Keratinocyte (primary cell): ENCODE measurements at regions not wholly inside any gene's neighbourhood (a gene's known extent, or its start where the extent isn't known, plus 50 kb on each side); places are given as distances from the start of the nearest gene placed in this dataset.

ENCODE experiments used
- DNase-seq: peaks from one replicate; pipeline ENCODE4 v3.0.0-alpha.2; 2011; ENCODE audit warnings: low read depth, missing footprints, low spot score
- FAIRE-seq: peaks from 2 replicates; lab custom pipeline; 2011; peaks lifted over from hg19 to GRCh38; lab: Jason Lieb, UNC
- H2AFZ ChIP-seq: 2 replicates; pipeline ENCODE4 v1.6.0; 2012; ENCODE audit warnings: low read length, control low read depth, inconsistent platforms; ENCODE audit not compliant: control insufficient read depth
- H3K27ac ChIP-seq: 2 replicates; pipeline ENCODE4 v1.5.1; 2011; ENCODE audit warnings: low read length; ENCODE audit not compliant: control insufficient read depth, insufficient read depth
- H3K27me3 ChIP-seq: 3 replicates; pipeline ENCODE4 v1.6.0; 2011; ENCODE audit warnings: low read length; ENCODE audit not compliant: control insufficient read depth, insufficient read depth; ENCODE audit errors: extremely low read depth
- H3K36me3 ChIP-seq, 2 experiments: 2 replicates in 1 of 2; 3 replicates in 1 of 2; pipeline ENCODE4 v1.5.1; 2011; ENCODE audit warnings: low read length in 2 of 2, mild to moderate bottlenecking in 1 of 2; ENCODE audit not compliant: control insufficient read depth in 2 of 2, insufficient read depth in 2 of 2; ENCODE audit errors: extremely low read depth in 1 of 2
- H3K4me1 ChIP-seq: 3 replicates; pipeline ENCODE4 v1.5.1; 2011; ENCODE audit warnings: low read length; ENCODE audit not compliant: control insufficient read depth, insufficient read depth; ENCODE audit errors: extremely low read depth
- H3K4me2 ChIP-seq: 3 replicates; pipeline ENCODE4 v1.6.0; 2011; ENCODE audit warnings: low read depth, low read length; ENCODE audit not compliant: control insufficient read depth, insufficient read depth; ENCODE audit errors: extremely low read depth
- H3K4me3 ChIP-seq, 3 experiments: fragments of 200-600 bp in 1 of 3; sonication (generic) in 1 of 3; 2 replicates in 2 of 3; 3 replicates in 1 of 3; pipeline ENCODE4 v1.5.1; 2011 to 2016; ENCODE audit warnings: low read length in 3 of 3, mild to moderate bottlenecking in 3 of 3, control low read depth in 2 of 3, inconsistent platforms in 1 of 3, low read depth in 1 of 3, mixed read lengths in 1 of 3, mixed run types in 1 of 3, moderate library complexity in 1 of 3; ENCODE audit not compliant: control insufficient read depth in 2 of 3, insufficient read depth in 2 of 3; ENCODE audit errors: extremely low read depth in 1 of 3
- H3K79me2 ChIP-seq: 2 replicates; pipeline ENCODE4 v1.6.0; 2012; ENCODE audit warnings: low read length; ENCODE audit not compliant: control insufficient read depth, insufficient read depth
- H3K9ac ChIP-seq: 3 replicates; pipeline ENCODE4 v1.6.0; 2011; ENCODE audit warnings: low read length; ENCODE audit not compliant: control insufficient read depth, insufficient read depth; ENCODE audit errors: extremely low read depth
- H3K9me1 ChIP-seq: 3 replicates; pipeline ENCODE4 v1.6.0; 2011; ENCODE audit warnings: low read length; ENCODE audit not compliant: control insufficient read depth, insufficient read depth; ENCODE audit errors: extremely low read depth
- H3K9me3 ChIP-seq: 2 replicates; pipeline ENCODE4 v1.5.1; 2012; ENCODE audit warnings: low read depth, low read length; ENCODE audit not compliant: control insufficient read depth
- H4K20me1 ChIP-seq: 3 replicates; pipeline ENCODE4 v1.6.0; 2011; ENCODE audit warnings: low read length; ENCODE audit not compliant: control insufficient read depth, insufficient read depth; ENCODE audit errors: extremely low read depth
- EZH2 ChIP-seq: IDR thresholded peaks from one replicate; pipeline ENCODE4 v1.6.1; 2012; ENCODE audit warnings: inconsistent platforms, mild to moderate bottlenecking, low read length, moderate library complexity
- dilution Hi-C: fragments of 300-500 bp; cut with MboI; formaldehyde crosslinking; loops from one replicate; pipeline ENCODE4 v1.7.0; 2020; ENCODE audit warnings: low sequenced_read_pairs; ENCODE audit not compliant: extremely low pct_ligation_motif_present
- TF ChIP-seq, protein P1 (sequence below), 3 experiments: IDR thresholded peaks in 1 of 3; conservative IDR thresholded peaks in 1 of 3; optimal IDR thresholded peaks in 1 of 3; 2 replicates in 2 of 3; 3 replicates in 1 of 3; pipeline versions ENCODE3 to v1.5.1; 2011; ENCODE audit warnings: low read length in 3 of 3, mild to moderate bottlenecking in 3 of 3, moderate library complexity in 2 of 3, control low read depth in 1 of 3, inconsistent platforms in 1 of 3; ENCODE audit not compliant: insufficient read depth in 2 of 3; ENCODE audit errors: extremely low read depth in 1 of 3

DNA sequence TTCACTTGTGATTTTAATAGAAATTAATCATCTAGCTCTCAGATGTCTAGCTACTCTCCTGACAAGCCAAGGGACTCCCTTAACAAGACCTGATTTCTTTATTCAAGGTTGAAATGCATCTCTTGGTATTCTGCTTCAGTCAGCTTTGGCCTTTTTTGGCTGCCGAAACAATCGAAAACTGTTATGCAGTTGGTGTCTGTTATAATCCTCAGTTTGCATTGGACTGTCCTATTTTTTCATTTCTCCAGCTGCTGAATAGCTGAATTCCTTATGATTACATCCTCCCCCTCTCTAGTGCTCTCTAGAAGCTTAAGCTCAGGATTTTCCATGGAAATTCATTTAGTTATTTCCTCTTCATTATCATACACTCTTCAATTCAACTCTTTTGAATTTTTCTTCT, 177.2 kb downstream of the TRIML1 start:
- Histone ChIP-seq H3K27me3 (no peaks in the 10 kb centered on the region), H3K4me2 (no peak overlapping the region), H3K4me1 (no peaks in the 10 kb centered on the region), H3K9ac (no peak overlapping the region), H3K9me1 (no peaks in the 10 kb centered on the region), H3K9me3 (no peaks in the 10 kb centered on the region), H3K36me3 (no peaks in the 10 kb centered on the region), H4K20me1 (no peaks in the 10 kb centered on the region), H3K4me3 (no peak overlapping the region), H3K27ac (no peak overlapping the region), H2AFZ (no peak overlapping the region), H3K79me2 (no peaks in the 10 kb centered on the region)
- DNase-seq (no peak), FAIRE-seq (no peak)
- TF ChIP-seq EZH2, result no peak
- TF ChIP-seq, protein P1, sequence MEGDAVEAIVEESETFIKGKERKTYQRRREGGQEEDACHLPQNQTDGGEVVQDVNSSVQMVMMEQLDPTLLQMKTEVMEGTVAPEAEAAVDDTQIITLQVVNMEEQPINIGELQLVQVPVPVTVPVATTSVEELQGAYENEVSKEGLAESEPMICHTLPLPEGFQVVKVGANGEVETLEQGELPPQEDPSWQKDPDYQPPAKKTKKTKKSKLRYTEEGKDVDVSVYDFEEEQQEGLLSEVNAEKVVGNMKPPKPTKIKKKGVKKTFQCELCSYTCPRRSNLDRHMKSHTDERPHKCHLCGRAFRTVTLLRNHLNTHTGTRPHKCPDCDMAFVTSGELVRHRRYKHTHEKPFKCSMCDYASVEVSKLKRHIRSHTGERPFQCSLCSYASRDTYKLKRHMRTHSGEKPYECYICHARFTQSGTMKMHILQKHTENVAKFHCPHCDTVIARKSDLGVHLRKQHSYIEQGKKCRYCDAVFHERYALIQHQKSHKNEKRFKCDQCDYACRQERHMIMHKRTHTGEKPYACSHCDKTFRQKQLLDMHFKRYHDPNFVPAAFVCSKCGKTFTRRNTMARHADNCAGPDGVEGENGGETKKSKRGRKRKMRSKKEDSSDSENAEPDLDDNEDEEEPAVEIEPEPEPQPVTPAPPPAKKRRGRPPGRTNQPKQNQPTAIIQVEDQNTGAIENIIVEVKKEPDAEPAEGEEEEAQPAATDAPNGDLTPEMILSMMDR (optimal IDR thresholded peaks at IDR 0.05 in 1 of 3, IDR thresholded peaks at IDR 0.05 in 1 of 3, conservative IDR thresholded peaks at IDR 0.05 in 1 of 3; ENCODE audit: extremely low read depth in 1 of 3, insufficient read depth in 2 of 3, low read length in 3 of 3), result no peak
- dilution Hi-C loops, result no loop called here

DNA sequence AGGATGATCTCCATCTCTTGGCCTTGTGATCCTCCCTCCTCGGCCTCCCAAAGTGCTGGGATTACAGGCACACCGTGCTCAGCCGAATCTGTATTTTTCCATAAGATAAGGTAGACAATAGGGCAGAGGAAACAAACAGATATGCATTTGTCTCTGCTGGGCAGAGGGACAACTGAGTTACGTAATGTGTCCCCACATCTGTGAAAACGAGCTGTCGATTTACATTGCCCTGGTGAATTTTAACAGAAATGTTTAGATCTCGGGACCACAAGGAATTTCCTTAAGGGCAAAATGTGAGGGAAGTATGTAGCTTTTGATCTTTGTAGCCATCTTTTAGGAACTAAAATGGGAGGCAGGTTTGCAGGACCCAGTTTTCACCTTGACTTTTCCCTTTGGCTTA, 189.7 kb downstream of the TRIML1 start:
- dilution Hi-C loops, result no loop called here
- H3K4me3 ChIP-seq, result no peak overlapping the region
- no peaks in the 10 kb centered on the region for H3K27me3 ChIP-seq
- H3K27ac ChIP-seq, result no peak overlapping the region
- no peaks in the 10 kb centered on the region for H4K20me1 ChIP-seq
- H3K36me3 ChIP-seq, result no peaks in the 10 kb centered on the region
- no peak overlapping the region for H3K4me2 ChIP-seq
- H3K9me3 ChIP-seq, result no peaks in the 10 kb centered on the region
- no peak overlapping the region for H3K9ac ChIP-seq
- no peak for FAIRE-seq
- TF ChIP-seq EZH2, result no peak
- no peak overlapping the region for H2AFZ ChIP-seq
- DNase-seq, result no peak
- H3K79me2 ChIP-seq, result no peaks in the 10 kb centered on the region
- no peaks in the 10 kb centered on the region for H3K9me1 ChIP-seq
- no peaks in the 10 kb centered on the region for H3K4me1 ChIP-seq

DNA sequence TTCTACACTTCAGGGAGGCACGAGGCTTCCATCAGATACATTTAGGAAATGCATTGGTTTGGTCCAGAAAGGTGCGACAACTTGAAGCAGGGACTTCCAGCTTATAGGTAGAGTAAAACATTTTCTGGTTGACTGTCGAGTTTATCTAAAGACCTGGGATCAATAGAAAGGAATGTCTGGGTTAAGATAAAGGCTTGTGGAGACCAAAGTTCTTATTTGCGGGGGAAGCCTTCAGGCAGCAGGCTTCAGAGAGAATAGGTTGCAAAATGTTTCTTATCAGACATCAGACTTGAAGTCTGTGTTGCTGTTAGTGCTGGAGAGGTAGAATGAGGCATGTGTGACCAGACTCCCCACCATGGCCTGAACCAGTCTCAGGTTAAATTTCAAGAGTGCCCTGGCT, 190.3 kb downstream of the TRIML1 start:
- dilution Hi-C loops, result no loop called here
- DNase-seq, result no peak
- H4K20me1 ChIP-seq, result no peaks in the 10 kb centered on the region
- H3K9me1 ChIP-seq, result no peaks in the 10 kb centered on the region
- no peak for FAIRE-seq
- H3K9me3 ChIP-seq, result no peaks in the 10 kb centered on the region
- H3K27me3 ChIP-seq, result no peaks in the 10 kb centered on the region
- H3K36me3 ChIP-seq, result no peaks in the 10 kb centered on the region
- H3K9ac ChIP-seq, result no peak overlapping the region
- H3K4me3 ChIP-seq, result no peak overlapping the region
- no peak overlapping the region for H3K27ac ChIP-seq
- H3K4me1 ChIP-seq, result no peaks in the 10 kb centered on the region
- H3K79me2 ChIP-seq, result no peaks in the 10 kb centered on the region
- H3K4me2 ChIP-seq, result no peak overlapping the region
- TF ChIP-seq, protein P1 (optimal IDR thresholded peaks at IDR 0.05 in 1 of 3, IDR thresholded peaks at IDR 0.05 in 1 of 3, conservative IDR thresholded peaks at IDR 0.05 in 1 of 3; ENCODE audit: extremely low read depth in 1 of 3, insufficient read depth in 2 of 3, low read length in 3 of 3), result no peak
- no peak for TF ChIP-seq EZH2
- H2AFZ ChIP-seq, result no peak overlapping the region
